ENCODE measurements at regions not wholly inside any gene's neighbourhood (a gene's known extent, or its start where the extent isn't known, plus 50 kb on each side); places are given as distances from the start of the nearest gene placed in this dataset.
"Not testable (repeated sequence)": the region's sequence is repeated elsewhere in the genome, so short reads cannot be mapped to it uniquely, and the experiment has no call there.

DNA sequence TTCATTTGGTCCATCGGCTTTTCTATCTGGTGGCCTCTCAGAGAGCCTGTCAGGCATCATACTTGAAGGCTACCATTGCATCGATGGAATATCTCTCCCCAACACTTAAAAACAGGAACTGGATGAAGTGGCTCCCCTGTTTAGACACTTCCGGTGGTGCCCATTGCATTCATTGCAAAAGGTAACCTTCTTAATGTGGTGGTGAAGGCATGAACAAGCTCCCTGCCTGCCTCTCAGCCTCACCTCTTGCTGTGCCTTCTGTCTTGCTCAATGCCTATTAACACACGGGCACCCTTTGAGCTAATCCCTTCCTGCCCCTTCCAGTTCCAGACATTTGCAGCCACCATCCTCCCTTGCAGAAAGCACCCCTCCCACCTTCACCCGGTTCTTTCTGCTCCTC, 233.1 kb upstream of the MSX2 start:
- Histone ChIP-seq H3K27ac (no peak overlapping the region), H3K4me1 (no peaks in the 10 kb centered on the region), H3K4me3 (no peak overlapping the region), H3K27me3 (no peaks in the 10 kb centered on the region), H3K36me3 (no peaks in the 10 kb centered on the region), H3K9me3 (peaks cover 0 to 7% (median 0%) of the 10 kb centered on the region in 4 donors)
- TF ChIP-seq EP300 (IDR thresholded peaks at IDR 0.05), result no peak
- no peak for TF ChIP-seq POLR2A (IDR thresholded peaks at IDR 0.05)
- 67 to 68% methylated on average over 5 of the region's 5 CpGs for WGBS, 2 donors
- DNase-seq (ENCODE audit: low spot score in 2 of 2), result no peak

- Histone ChIP-seq H3K27ac (no peak overlapping the region), H3K27me3 (no peaks in the 10 kb centered on the region), H3K9me3 (peaks cover 0 to 1% (median 0%) of the 10 kb centered on the region in 4 donors), H3K4me3 (no peak overlapping the region), H3K4me1 (no peaks in the 10 kb centered on the region), H3K36me3 (no peaks in the 10 kb centered on the region)
- TF ChIP-seq, protein P1, sequence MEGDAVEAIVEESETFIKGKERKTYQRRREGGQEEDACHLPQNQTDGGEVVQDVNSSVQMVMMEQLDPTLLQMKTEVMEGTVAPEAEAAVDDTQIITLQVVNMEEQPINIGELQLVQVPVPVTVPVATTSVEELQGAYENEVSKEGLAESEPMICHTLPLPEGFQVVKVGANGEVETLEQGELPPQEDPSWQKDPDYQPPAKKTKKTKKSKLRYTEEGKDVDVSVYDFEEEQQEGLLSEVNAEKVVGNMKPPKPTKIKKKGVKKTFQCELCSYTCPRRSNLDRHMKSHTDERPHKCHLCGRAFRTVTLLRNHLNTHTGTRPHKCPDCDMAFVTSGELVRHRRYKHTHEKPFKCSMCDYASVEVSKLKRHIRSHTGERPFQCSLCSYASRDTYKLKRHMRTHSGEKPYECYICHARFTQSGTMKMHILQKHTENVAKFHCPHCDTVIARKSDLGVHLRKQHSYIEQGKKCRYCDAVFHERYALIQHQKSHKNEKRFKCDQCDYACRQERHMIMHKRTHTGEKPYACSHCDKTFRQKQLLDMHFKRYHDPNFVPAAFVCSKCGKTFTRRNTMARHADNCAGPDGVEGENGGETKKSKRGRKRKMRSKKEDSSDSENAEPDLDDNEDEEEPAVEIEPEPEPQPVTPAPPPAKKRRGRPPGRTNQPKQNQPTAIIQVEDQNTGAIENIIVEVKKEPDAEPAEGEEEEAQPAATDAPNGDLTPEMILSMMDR (IDR thresholded peaks at IDR 0.05), result no peak
- TF ChIP-seq EP300 (IDR thresholded peaks at IDR 0.05), result no peak
- no peak for TF ChIP-seq POLR2A (IDR thresholded peaks at IDR 0.05)
- WGBS, 2 donors, result 69 to 71% methylated on average over 4 of the region's 4 CpGs
- DNase-seq (ENCODE audit: low spot score in 2 of 2), result no peak
These were observed 232.5 kb upstream of the MSX2 start for GRCh38 chr5:174491761-174492350.

- no peak overlapping the region for H3K27ac ChIP-seq
- no peaks in the 10 kb centered on the region for H3K27me3 ChIP-seq
- no peak overlapping the region for H3K4me3 ChIP-seq
- TF ChIP-seq EP300 (IDR thresholded peaks at IDR 0.05), result no peak
- TF ChIP-seq POLR2A (IDR thresholded peaks at IDR 0.05), result no peak
- TF ChIP-seq, protein P1 (IDR thresholded peaks at IDR 0.05), result no peak
- 69 to 74% methylated on average over 7 of the region's 7 CpGs for WGBS, 2 donors
- no peak for DNase-seq (ENCODE audit: low spot score in 2 of 2)
- no peaks in the 10 kb centered on the region for H3K36me3 ChIP-seq
- peaks cover 0 to 16% (median 3%) of the 10 kb centered on the region in 4 donors for H3K9me3 ChIP-seq
- no peaks in the 10 kb centered on the region for H3K4me1 ChIP-seq
These were observed 230.9 kb upstream of the MSX2 start for GRCh38 chr5:174493530-174493929.

GRCh38 chr5:174497939-174498338, 226.4 kb upstream of the MSX2 start:
- not testable (repeated sequence) for H3K36me3 ChIP-seq; H3K27me3 ChIP-seq; H3K27ac ChIP-seq; DNase-seq (ENCODE audit: low spot score in 2 of 2); H3K4me3 ChIP-seq; H3K4me1 ChIP-seq
- H3K9me3 ChIP-seq, result peaks cover 0 to 24% (median 3%) of the 10 kb centered on the region in 4 donors
- 81 to 89% methylated on average over 3 of the region's 3 CpGs for WGBS, 2 donors

DNA sequence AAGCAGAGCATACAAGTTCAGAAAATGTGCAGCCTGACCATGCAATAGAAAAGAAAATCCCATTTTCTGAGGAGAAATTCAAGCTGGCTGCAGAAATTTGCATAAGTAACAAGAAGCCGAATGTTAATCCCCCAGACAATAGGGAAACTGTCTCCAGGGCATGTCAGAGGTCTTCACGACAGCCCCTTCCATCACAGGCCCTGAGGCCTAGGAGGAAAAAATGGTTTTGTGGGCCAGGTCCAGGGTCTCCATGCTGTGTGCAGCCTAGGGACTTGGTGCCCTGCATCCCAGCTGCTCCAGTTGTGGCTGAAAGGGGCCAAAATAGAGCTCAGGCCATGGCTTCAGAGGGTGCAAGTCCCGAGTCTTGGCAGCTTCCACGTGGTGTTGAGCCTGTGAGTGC, 225.8 kb upstream of the MSX2 start:
- not testable (repeated sequence) for H3K36me3 ChIP-seq; H3K4me1 ChIP-seq; DNase-seq (ENCODE audit: low spot score in 2 of 2); H3K27ac ChIP-seq; H3K27me3 ChIP-seq; H3K4me3 ChIP-seq
- peaks cover 0 to 24% (median 3%) of the 10 kb centered on the region in 4 donors for H3K9me3 ChIP-seq
- WGBS, 2 donors, result 69 to 70% methylated on average over 4 of the region's 4 CpGs

- peaks cover 0 to 24% (median 3%) of the 10 kb centered on the region in 4 donors for H3K9me3 ChIP-seq
- H3K27ac ChIP-seq, result no peak overlapping the region
- no peaks in the 10 kb centered on the region for H3K4me1 ChIP-seq
- no peaks in the 10 kb centered on the region for H3K36me3 ChIP-seq
- DNase-seq (ENCODE audit: low spot score in 2 of 2), result no peak
- H3K27me3 ChIP-seq, result no peaks in the 10 kb centered on the region
- WGBS, 2 donors, result 64 to 71% methylated on average over 5 of the region's 5 CpGs
- H3K4me3 ChIP-seq, result no peak overlapping the region
- TF ChIP-seq, protein P1 (IDR thresholded peaks at IDR 0.05), result no peak
- TF ChIP-seq EP300 (IDR thresholded peaks at IDR 0.05), result no peak
- TF ChIP-seq POLR2A (IDR thresholded peaks at IDR 0.05), result no peak
These were observed 223.7 kb upstream of the MSX2 start for GRCh38 chr5:174500636-174501035.

Data from tibial nerve (tissue), 4 donors.